Activated naive CD4-positive, alpha-beta T cell (primary cell): ENCODE measurements at regions not wholly inside any gene's neighbourhood (a gene's known extent, or its start where the extent isn't known, plus 50 kb on each side); places are given as distances from the start of the nearest gene placed in this dataset.

Experiments used
- DNase-seq, 4 experiments: peaks; one replicate each; lab custom pipeline; 2025; lab: John Stamatoyannopoulos, UW

DNA sequence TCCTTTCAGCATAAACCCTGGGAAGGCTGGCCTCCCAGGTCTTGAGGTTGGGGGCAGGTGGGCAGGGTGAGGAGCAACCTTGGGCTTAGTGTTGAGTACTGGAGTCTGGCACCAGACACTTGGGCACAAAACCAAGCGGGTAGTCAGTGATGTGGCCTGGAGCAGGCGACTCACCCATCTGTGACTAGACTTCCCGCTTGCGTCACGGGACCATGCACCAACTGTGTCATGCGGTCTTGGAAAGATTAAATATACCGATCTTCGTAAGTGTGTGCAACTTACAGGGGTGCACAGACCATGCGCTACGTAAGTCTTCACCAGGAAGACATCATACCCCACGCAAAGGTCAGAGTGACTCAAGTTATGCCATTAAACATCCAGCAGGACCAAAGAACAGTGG lies 304.4 kb upstream of the IRX4 start:
- DNase-seq = no peak

DNA sequence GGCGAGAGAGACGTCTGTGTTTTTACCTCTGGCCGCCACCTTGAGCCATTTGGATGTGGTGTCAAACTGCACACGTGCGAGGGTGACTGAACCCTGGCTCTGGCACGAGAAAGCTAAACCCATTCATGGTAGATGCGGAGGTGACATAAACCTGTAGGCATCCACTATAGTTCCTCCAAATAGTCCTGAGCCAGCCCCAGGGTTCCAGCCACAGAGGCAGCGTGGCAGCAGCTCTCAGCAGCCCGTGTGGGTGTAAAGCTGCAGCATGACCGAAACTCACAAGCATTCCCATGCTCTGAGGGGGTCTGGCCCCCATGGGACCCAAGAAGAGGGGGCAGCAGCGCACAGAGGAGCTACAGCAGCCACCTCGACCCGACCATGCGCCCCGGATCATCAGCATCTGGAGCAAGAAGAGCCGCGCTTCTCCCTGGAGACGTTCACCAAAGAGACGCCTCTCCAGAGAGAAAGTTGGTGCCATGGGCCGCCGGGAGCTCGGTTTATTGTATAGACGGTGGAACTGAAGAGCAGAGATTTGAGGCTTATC lies 303.8 kb upstream of the IRX4 start:
- DNase-seq = no peak

DNA sequence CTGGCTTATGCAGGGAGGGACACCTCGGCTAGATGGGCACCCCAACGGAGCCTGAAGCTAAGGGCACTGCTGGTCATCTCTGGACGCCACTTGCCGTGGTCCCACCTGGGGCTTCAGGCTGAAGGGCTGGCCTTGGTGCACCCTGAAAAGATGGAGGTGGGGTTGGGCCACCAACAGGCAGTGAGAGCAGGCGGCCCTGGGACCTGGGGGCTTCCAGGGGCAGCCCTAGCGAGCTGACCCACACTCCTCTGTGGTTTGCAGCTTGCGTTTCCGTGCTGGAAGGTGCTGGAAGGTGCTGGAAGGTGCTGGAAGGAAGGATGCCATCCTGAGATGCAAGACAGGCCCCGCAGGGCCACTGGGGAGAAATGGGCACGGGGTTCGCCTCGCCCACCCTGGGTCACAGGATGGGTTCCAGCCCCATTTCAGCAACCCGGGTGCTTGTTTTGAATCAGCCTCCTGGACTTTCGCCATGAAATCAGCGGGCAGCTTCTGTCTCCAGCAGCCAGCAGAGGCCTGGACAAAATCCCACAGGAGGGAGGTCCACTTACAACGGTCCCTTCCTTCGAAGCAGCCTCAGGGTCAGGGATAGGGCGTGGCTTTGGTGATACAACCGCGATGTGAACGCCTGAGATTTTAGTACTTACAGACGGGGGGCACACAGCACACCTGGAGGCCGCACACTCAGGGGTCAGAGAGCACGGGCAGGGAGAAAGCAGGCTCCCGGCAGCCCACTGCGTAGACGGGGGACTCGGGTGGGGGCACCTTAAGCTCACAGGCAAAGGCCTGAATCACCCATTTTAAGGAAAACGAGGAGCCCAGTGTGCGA lies 303.1 kb upstream of the IRX4 start:
- no peak for DNase-seq

DNA sequence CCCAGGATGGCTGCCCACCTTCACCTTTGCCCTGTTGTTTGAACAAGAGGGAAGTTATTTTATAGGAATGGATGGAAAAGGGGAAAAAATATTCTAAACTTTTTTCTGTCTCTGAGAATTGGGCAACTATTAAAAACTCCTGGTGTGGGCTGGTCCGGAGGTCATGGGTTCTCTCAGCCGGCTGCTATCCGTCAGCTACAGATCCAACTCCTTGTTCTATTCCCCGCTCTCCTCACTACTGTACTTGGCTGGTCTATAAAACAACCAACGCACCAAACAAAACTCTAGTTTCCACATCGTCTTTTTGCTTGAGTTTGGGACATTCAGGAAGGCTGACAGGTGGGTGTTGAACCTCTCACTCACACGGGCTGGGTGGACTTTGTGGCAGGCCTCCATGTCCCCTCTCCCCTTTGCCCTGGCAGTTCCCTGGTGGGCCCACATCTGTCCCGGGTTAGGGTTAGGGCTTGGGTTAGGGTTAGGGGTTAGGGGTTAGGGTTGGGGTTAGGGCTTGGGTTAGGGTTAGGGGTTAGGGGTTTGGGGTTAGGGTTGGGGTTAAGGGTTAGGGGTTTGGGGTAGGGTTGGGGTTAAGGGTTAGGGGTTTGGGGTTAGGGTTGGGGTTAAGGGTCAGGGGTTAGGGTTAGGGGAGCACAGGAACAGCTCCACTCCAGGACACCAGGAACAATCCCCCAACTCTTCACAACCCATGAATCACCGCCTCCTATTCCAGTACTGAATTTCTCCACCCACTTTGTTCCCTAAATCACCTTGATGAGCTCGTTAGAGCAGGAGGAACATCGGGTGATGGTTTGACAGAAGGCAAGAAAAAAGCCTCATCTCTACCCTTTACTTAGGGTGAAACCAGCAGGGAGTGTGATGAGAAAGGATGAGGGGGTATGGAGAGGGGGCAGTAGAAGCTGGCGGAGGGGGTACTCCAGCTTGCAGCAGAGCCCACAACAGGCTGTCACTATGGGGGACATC lies 302.1 kb upstream of the IRX4 start:
- DNase-seq = no peak

DNA sequence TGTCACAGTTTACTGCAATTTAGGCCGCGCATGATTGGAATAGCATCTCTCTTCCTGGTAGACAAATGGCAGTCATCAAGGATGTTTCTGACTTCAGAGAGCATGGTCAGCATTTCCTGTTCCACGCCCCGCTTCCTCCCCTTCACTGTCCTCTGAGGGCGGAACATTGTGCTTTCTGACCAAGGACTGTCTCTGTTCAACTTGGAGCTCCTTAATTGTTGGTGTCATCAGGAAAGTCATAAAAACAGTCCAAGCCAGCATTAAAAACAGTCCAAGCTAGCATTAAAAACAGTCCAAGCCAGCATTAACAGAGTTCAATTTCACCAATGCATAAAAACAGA lies 301.3 kb upstream of the IRX4 start:
- DNase-seq = no peak

DNA sequence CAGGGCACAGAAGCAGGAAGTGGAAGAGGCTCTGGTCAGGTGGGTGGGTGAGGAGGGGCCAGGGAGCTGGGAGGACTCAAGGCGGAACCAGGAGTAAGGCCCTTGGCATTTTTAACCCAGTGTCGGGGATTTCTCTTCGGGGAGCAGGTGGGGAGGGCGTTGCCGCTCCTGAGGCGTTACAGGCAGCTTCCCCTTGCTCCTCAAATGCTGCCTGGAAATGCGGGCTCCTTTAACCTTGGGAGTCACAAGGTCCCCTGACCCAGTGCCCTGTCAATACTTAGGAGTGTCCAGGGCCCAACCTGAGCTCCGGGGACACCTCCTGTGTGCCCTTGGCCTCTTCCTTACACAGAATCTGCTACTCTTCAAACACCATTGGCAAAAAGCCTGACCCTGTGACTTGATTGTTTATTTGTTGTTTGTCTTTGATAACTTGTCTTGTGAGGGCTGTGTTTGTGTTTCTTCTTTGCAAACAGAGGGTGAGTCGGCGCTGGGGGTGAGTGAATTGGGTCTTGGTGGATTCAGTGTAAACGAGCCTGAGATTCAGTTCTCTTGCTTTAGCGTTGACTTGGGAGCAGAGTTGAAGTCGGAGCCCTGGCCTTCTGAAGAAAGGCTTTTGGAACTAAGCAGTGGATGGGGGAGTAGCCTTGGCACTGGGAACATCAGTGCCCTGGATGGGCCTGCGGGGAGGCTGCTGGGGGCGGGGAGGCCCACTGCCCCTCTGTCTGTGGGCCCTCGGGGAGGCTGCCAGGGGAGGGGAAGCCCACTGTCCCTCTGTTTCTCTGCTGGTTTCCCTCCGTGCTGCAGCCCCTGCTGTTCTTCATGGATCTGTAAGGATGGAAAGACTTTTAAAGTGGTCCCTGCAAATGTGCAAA lies 300.7 kb upstream of the IRX4 start:
- no peak for DNase-seq

DNA sequence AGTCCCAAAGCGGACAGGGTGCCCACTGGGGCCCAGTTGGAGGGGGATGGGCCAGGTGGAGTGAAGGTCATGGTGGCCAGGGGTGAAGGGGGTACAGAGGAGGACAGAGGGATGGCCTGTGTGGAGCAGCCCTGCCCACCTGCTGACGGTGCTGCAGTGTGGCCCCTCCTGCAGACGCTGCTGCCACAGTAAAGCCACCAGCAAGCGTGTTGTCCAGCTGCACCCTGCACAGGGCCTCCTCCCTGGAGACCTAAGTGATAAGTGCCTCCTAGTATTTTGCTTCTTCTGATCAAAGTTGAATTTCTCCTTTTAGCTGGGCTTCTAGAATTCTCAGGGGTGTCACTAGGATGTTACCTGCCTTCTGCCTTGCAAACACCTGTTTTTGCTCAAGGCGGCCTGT lies 299.3 kb upstream of the IRX4 start:
- DNase-seq = no peak

DNA sequence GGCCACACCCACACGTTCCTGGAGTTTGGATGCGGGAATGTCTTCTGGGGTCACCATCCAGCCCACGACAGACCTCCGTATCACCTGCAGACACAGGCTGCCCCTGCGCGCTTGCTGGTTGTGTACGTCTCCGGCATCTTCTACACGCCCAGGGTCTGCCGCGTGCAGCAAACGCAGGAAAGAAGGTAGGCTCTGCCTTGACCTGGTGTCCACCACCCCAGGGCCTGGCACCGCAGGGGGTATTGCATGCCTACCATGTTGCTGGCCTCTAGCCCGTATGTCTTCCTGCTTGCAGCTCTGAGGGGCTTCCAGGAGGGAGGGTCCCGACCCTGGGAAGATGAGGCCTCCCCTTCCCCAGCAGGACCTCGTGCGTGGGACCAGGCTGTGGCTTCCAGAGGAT lies 298.8 kb upstream of the IRX4 start:
- DNase-seq = no peak

DNA sequence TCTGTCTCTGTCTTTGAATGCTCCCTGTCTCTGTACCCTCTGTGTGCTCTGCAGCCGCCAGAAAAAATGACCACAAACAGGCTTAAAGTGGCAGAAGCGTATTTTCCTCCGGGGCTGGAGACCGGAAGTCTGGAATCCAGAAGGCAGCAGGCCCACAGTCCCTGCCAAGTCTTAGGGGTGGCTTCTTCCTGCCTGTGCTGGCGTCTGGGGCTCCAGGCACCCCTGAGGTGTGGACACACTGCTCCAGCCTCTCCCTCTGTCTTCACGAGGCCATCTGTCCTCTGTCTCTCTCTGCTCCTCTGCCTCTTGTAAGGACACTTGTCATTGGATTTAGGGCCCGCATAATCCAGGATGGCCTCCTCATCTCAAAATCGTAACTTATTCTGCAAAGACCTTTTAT lies 298.4 kb upstream of the IRX4 start:
- no peak for DNase-seq

DNA sequence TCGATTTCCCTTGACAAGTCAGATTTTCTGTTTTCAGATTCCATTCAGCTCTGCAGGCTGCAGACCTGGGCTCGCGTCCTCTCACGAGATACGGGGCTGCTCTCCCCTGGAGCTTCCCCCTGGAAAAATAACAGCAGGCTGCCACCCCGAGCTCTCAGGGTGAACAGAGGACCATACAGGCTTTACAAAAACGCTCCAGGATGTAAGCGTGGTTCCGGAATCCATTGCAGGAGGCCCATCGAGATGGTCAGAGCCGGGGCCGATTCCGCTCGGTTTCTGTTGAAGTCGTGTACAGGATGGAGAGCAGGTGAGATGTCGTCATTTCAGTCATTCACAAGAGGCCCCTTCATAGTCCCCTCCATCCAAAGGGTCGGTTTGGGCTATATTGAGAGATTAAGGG lies 297.7 kb upstream of the IRX4 start:
- no peak for DNase-seq

DNA sequence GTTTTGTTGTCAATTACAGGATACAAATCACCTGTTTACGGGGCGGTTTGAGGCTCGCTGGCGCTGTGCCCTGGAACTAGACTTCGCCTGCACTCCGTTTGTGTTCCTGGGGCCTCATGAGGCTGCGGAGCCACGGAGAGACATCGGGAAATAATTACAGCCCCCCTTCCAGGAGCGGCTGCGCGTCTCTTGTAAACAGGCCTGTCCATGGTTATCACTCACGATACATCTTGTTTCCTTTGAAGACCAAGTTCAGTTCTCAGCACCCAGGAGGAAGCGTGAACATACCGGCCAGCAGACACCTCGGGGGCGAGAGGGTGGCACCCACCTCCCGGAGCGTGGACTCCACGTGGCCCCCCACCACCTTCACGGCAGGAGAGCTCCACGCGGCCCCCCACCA lies 297.1 kb upstream of the IRX4 start:
- no peak for DNase-seq

DNA sequence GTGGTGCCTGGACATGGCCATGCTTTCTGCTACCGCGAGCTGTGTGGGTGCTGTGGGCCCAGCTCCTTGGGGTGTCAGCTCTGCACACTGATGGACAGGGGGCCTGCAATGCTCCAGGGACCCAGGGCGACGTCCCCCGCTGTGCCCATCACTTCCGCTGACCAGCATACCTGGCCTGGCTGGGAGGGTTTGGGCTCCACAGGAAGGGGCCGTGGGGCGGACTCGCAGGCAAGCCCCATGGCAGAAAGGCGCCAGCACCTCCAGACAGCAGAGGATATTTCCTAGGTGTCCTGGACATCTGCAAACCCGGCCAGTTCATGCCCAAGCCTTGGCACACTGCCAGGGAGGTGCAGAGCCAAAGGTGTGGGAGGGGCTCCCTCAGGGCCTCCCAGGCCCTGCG lies 295.8 kb upstream of the IRX4 start:
- no peak for DNase-seq

DNA sequence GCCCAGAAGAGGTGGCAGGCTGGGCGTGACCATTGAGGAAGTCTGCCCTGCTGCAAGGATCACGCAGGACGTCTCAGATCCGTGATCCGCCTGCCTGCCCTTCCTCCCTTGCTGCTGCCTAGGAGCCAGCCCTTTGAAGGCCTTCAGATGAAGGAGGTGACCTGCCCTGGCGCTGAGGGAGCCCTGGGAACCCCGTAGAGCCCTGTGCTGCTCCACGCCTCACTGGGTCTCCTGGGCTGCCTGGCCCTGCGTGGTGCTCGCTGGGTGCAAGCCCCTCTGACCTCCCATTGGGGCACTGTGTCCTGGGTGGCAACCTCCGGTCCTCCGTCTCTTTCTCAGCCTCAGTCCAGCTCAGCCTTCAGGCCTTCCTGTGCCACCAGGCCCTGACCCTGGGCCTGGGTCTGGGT lies 295.3 kb upstream of the IRX4 start:
- DNase-seq = no peak

DNA sequence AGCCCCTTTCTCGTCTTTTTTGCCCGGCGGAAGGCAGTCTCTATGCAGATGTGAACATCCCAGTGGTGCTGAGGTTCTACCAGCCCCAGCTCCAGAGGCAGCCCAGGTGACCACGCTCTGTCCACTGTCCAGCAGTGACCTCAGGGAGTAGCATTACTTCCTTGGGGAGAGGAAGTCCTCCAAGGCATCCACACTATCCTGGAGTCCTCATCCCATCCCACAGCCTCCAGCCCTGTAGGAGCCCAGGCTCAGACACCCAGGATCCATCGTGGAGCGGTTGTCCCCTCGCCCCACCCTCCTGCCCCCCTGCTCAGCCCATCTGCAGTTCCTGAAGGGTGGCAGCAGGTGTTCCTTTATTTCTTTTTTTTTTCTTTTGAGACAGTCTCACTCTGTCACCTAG lies 294.5 kb upstream of the IRX4 start:
- DNase-seq = no peak

DNA sequence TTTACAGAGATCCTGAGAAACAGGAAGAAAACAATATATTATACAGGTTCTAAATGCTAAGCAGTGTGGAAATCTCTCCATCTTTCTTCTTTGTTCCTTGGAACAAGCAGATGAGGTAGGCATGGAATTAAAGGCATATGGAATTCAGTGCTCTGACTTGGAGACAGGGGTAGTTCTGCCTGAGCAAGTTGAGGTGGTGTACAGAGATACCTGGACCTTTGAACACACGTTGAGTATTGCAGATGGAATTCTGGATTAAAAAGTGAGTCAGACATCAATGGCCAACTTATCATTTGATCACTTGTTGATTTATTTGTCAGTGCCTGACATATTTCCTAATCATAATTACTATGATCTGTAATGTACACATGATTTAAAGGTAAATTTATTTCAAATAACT lies 293.9 kb upstream of the IRX4 start:
- DNase-seq = no peak

DNA sequence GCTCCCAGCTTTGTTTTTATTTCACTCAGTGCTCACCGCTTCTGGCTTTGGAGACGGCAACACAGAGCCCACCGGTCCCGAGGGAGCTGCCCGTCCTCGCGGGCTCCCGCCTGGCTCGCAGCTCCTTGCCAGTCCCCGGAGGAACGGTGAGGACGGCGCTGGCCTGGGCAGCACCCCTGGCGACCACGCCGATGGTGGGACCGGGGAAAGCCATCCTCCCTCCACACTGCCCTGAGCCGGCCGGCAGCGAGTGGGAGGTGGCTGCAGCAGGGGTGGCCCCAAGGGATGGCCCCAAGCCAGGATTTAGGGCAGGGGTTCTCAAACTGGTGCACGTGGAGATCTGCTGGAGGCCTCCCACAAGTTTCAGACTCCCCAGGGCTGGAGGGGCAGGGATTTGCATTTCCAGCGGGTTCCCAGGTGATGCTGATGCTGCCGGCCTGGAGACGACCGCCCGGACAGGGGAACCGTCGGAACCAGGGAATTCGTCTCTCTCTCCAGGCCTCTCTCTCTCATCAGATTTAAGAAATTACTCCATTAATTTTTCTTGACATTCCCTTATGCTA lies 293.2 kb upstream of the IRX4 start:
- DNase-seq = no peak

DNA sequence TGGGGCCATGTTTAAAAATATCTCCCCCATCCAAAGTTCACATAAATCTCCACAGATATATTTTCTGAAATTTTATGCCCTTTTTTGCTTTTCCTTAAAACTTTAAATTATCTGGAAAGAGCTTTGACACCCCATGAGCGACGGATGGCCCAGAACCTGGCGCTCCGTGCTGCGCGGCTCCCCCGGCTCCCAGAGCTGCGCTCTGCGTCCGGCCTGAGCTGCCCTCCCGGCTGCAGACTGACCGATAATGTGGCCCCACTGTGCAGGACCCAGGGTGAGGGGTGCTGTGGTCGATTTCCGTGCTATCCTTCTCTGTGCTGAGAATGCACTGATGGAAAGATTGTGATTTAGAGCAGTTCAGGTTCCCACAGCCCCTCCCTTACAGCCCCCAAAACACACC lies 292.3 kb upstream of the IRX4 start:
- no peak for DNase-seq

DNA sequence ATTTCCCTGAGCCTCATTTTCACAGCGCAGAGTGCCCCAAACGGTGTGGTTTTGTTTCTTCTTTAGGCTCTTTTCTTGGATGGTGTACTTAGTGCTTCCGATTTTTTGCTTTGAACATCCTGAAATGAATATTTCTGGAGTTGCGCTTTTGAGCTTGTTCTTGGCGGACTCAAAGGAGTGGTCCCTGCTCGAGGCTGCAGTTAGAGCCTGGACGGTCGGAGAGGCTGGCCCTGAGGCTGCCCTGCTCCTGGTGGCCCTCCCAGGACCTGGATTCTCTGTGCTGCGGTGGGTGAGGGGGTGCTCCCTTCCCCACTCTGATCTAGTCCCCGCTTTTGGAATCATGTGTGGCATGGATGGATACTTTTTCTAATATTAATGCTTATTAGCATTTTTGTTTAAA lies 291.8 kb upstream of the IRX4 start:
- DNase-seq = no peak

DNA sequence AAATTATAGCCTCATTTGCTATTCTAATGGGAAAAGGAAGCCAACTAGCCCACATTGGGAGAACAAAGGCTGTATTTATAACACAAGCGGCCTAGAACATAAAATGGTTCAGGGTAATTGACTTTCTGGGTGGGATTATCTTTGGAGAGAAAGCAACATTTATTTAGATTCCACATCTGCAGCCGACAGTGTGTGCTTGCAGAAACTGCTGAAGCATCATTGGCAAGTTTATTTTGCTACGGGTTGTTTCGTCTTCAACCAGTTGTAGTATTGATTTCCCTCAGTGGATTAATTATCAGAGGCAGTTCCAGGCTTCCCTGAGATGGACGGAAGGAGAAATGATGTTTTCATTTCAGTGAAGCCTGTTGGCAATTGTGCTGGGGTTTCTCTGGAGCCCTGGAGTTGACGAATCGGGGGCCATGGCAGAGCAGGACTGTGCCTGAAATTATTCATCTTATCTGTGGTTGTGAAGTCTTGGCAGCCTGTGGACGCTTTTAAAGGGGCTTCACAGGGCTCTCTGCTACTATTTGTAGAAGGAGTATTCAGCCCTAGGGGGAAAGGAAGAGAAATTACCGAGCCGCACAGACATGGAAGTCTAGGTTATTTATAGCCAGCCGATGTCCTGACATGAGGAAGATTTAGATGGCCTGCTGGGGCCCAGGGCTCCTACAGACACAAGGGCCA lies 290.6 kb upstream of the IRX4 start:
- DNase-seq = no peak

DNA sequence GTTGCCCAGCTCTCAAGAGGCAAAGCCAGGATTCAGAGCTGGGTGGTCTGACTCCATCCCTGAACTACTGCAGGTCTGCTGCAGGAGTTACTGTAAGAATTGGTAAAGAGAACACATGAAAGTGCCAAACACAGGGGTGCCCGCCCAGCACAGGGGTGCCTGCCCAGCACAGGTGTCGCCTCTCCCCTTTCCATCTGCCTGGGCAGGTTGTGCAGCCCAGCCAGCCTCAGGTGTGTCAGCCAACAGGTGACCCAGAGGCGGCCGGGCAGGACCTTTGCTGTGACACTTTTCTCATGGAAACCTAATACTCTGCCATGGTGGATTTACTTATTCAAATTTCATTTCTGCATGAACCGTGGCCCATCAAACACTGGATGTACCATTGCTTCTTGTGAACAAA lies 289.7 kb upstream of the IRX4 start:
- DNase-seq = no peak

DNA sequence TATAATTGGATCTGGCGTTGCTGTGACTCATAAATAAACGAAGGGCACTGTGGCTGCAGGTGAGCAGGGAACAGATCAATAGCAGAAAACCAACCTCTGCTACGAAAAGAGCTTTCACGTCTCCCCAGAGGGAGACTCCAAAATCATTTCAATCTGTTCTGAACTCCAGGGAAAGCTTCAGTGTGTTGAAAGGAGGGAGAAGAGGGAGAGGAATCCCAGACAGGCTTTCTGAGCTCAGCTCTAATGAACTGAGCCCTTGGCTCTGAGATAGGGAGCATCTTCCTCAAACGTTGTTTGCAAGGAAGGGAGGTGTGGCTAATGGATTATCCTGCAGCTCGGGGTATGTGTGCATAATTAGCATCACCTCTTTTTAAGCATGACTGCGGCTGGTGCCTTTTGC lies 288.0 kb upstream of the IRX4 start:
- DNase-seq = no peak
